Testis (tissue), 2 donors: ENCODE measurements at regions not wholly inside any gene's neighbourhood (a gene's known extent, or its start where the extent isn't known, plus 50 kb on each side); places are given as distances from the start of the nearest gene placed in this dataset.

Source experiments
- DNase-seq: peaks from one replicate; pipeline ENCODE4 v3.0.0-alpha.2; 2019
- H3K27ac ChIP-seq, 2 donors: fragments of 200-600 bp; sonication (generic); one replicate each; pipeline ENCODE4 v1.5.1; 2019
- H3K27me3 ChIP-seq: fragments of 200-600 bp; sonication (generic); one replicate; pipeline ENCODE4 v1.5.1; 2019
- H3K36me3 ChIP-seq: fragments of 200-600 bp; sonication (generic); one replicate; pipeline ENCODE4 v1.5.1; 2017; ENCODE audit warnings: low read depth; ENCODE audit errors: missing control alignments
- H3K4me1 ChIP-seq: fragments of 200-600 bp; sonication (generic); one replicate; pipeline ENCODE4 v1.5.1; 2019
- H3K4me3 ChIP-seq, 2 donors: fragments of 200-600 bp; sonication (generic); one replicate each; pipeline ENCODE4 v1.5.1; 2017 to 2019
- H3K9me3 ChIP-seq: fragments of 200-600 bp; sonication (generic); one replicate; pipeline ENCODE4 v1.5.1; 2017
- CTCF ChIP-seq, 3 experiments: fragments of 450-650 bp in 2 of 3; fragments of 200-600 bp in 1 of 3; sonication (generic) in 1 of 3; IDR thresholded peaks; one replicate each; pipeline ENCODE4 v1.5.1; 2016 to 2019; ENCODE audit warnings: antibody characterized with exemption in 3 of 3, mild to moderate bottlenecking in 2 of 3, moderate library complexity in 1 of 3
- POLR2A ChIP-seq: fragments of 450-650 bp; IDR thresholded peaks from one replicate; pipeline ENCODE4 v1.6.1; 2017; ENCODE audit warnings: antibody characterized with exemption, mild to moderate bottlenecking, moderate library complexity
- WGBS, 2 donors: methylation state at CpG; one replicate each; pipeline ENCODE4 v1.1.5; 2018; 5-methylcytosine and 5-hydroxymethylcytosine counted together
- intact Hi-C: fragments of 100-400 bp; cut with DNase I; formaldehyde crosslinking; loops from one replicate; pipeline ENCODE4 v1.15.1; 2023; ENCODE audit warnings: low total_unique reads

DNA sequence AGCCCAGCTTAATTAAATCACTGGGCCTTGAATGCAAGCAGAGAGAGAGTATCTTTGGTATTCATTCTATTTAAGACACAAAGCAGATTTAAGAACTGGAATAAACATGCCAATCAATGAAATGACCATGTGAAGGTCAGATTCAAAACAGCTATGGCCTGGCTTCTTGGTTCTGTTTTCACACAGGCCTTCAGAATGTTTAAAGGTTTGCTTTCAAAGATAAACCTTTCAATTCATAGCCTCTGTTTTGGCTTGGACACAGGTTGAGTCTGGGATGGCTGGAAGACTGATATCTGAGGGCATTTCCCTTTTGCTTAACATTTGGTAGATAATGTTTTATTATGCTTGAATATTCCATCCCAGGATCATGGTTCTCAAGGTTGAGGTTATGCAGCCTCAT lies 244.4 kb upstream of the KBTBD8 start:
- no peaks in the 10 kb centered on the region for H3K36me3 ChIP-seq
- intact Hi-C loops = no loop called here
- H3K27me3 ChIP-seq = no peaks in the 10 kb centered on the region
- no peak overlapping the region for H3K27ac ChIP-seq
- H3K9me3 ChIP-seq = no peaks in the 10 kb centered on the region
- TF ChIP-seq POLR2A = no peak
- TF ChIP-seq CTCF (IDR thresholded peaks at IDR 0.05) = no peak
- H3K4me1 ChIP-seq = no peaks in the 10 kb centered on the region
- H3K4me3 ChIP-seq = no peak overlapping the region
- no peak for DNase-seq

GRCh38 chr3:66754613-66755012 lies 243.5 kb upstream of the KBTBD8 start:
- no peaks in the 10 kb centered on the region for H3K36me3 ChIP-seq
- no peak for DNase-seq
- intact Hi-C loops = no loop called here
- no peak for TF ChIP-seq POLR2A
- TF ChIP-seq CTCF (IDR thresholded peaks at IDR 0.05) = no peak
- no peak overlapping the region for H3K27ac ChIP-seq
- no peak overlapping the region for H3K4me3 ChIP-seq
- no peaks in the 10 kb centered on the region for H3K4me1 ChIP-seq
- no peaks in the 10 kb centered on the region for H3K27me3 ChIP-seq
- WGBS, 2 donors = 88 to 94% methylated on average over 7 of the region's 7 CpGs
- no peaks in the 10 kb centered on the region for H3K9me3 ChIP-seq

DNA sequence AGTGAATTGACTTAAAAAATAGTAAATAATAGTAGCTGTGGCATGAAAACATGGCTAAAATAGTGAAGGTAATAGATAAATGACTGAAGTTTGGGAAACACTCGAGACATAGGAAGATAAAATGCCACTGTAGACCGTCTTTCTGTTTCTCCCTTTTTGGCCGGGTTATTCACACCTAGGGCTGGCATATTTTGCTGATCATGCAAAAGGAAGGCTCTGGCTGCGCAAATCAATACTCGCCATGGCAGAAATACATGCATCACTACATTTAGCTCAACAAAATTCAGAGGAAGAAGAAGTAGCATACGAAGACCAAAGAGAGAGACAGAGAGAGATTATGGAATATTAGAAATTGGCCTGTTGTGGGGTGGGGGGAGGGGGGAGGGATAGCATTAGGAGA lies 242.2 kb upstream of the KBTBD8 start:
- TF ChIP-seq POLR2A (no peak), CTCF (IDR thresholded peaks at IDR 0.05) (no peak)
- intact Hi-C loops = no loop called here
- no peaks in the 10 kb centered on the region for H3K9me3 ChIP-seq
- H3K27ac ChIP-seq = no peak overlapping the region
- DNase-seq = no peak
- no peaks in the 10 kb centered on the region for H3K36me3 ChIP-seq
- H3K27me3 ChIP-seq = no peaks in the 10 kb centered on the region
- 92 to 95% methylated on average over 6 of the region's 6 CpGs for WGBS, 2 donors
- no peaks in the 10 kb centered on the region for H3K4me1 ChIP-seq
- no peak overlapping the region for H3K4me3 ChIP-seq

- no peaks in the 10 kb centered on the region for H3K9me3 ChIP-seq
- TF ChIP-seq CTCF (IDR thresholded peaks at IDR 0.05) = no peak
- no peak for TF ChIP-seq POLR2A
- intact Hi-C loops = no loop called here
- 87 to 93% methylated on average over 8 of the region's 8 CpGs for WGBS, 2 donors
- no peak for DNase-seq
- H3K4me1 ChIP-seq = no peaks in the 10 kb centered on the region
- no peaks in the 10 kb centered on the region for H3K27me3 ChIP-seq
- no peak overlapping the region for H3K4me3 ChIP-seq
- H3K27ac ChIP-seq = no peak overlapping the region
- H3K36me3 ChIP-seq = no peaks in the 10 kb centered on the region
These were observed 241.6 kb upstream of the KBTBD8 start for GRCh38 chr3:66756468-66757036.

- WGBS, 2 donors = 86 to 90% methylated on average over 9 of the region's 9 CpGs
These were observed 236.9 kb upstream of the KBTBD8 start for GRCh38 chr3:66761093-66761780.

More at GRCh38 chr3:66761093-66761780, 236.9 kb upstream of the KBTBD8 start:
- no peak for DNase-seq
- Histone ChIP-seq H3K9me3 (no peaks in the 10 kb centered on the region), H3K27me3 (no peaks in the 10 kb centered on the region), H3K4me1 (no peaks in the 10 kb centered on the region), H3K27ac (no peak overlapping the region), H3K4me3 (no peak overlapping the region), H3K36me3 (no peaks in the 10 kb centered on the region)
- intact Hi-C loops = no loop called here
- TF ChIP-seq CTCF (IDR thresholded peaks at IDR 0.05) (no peak), POLR2A (no peak)
